ENCODE measurements at regions not wholly inside any gene's neighbourhood (a gene's known extent, or its start where the extent isn't known, plus 50 kb on each side); places are given as distances from the start of the nearest gene placed in this dataset.

GRCh38 chr2:239586651-239587310 lies 186.0 kb upstream of the HDAC4 start:
- in situ Hi-C loops (cut with HindIII; ENCODE audit: low sequenced_read_pairs), result no loop called here

GRCh38 chr2:239585422-239585821 lies 184.6 kb upstream of the HDAC4 start:
- in situ Hi-C loops (cut with HindIII; ENCODE audit: low sequenced_read_pairs), result no loop called here

DNA sequence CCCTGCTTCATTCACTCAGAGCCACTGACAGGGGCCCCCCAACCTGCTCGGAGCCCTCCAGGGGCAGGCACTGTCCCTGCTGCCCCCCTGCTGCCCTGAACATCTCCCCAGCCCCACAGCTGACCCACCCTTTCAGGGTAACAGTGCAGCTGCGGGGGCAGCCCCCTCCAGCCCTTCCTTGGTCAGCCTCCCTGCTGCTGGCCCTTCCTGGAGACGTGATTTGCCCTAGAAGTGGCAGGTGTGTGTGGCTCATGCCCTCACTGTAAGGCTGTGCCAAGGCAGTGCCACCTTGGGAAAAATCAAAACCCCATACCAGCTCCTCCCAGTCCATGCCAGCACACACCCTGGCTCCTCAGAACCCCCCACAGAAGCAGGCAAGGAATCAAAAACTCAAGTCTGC lies 184.2 kb upstream of the HDAC4 start:
- in situ Hi-C loops (cut with HindIII; ENCODE audit: low sequenced_read_pairs), result no loop called here

GRCh38 chr2:239583879-239584859 lies 183.3 kb upstream of the HDAC4 start:
- in situ Hi-C loops (cut with HindIII; ENCODE audit: low sequenced_read_pairs), result no loop called here

GRCh38 chr2:239583171-239583878 lies 182.5 kb upstream of the HDAC4 start:
- in situ Hi-C loops (cut with HindIII; ENCODE audit: low sequenced_read_pairs), result no loop called here

DNA sequence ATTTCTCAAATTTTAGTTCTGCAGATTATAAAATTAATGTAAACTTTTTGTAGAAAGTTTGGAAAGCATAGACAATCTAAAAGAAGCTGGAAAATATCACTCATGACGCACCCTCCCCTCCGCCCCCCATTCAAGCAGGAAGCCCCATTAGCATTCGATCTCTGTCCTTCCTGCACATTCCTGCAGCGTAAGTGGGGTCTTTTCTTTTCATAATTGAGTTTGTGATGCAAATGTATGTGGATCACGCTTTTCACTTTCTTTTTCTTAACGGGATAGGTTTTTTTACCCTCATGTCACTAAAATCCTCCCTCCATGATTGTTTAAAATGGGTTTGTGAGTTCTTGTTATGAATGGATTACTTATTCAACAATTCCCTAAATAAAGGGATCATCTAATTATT lies 181.7 kb upstream of the HDAC4 start:
- in situ Hi-C loops (cut with HindIII; ENCODE audit: low sequenced_read_pairs), result no loop called here

DNA sequence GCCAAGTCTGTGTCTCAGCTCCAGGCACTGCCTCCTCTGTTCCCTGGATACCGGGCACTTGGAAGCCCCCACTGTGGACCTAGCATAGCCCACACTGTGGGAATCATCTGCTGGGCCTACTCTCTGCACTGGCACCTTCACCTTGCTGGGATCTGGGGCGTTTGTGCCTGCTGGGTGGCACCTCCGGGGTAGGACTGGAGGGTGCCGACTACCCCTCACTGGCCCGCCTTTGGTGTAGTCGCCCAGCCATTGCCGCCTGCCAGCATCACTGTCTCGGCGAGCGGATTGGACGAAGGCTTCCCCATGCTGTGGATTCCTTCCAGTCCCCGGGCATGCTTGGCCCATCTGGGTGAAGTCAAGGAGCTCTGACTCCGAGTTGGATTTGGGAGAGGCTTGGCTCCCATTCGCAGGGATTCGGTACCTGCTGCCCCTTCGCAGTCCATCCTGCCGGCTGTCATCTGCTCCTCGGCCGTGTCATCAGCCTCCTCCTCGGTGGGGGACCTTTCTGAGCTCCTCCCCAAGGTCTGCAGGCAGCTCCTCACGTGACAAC lies 180.6 kb upstream of the HDAC4 start:
- in situ Hi-C loops (cut with HindIII; ENCODE audit: low sequenced_read_pairs), result no loop called here

DNA sequence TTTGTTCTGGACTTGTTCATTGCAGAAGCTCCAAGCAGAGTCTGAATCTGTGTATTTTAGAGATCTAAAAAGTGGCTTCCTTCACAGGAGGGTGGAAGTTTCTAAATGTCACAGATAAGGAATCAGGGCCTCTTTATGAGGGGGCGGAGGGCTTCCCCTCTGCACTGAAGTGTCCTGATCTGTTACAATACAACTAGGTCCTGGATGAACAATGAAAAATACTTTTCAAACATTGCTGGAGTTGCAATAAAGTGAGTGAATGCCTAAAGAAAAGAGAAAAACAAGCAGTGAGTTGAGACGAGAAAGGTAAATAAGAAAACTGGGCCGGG lies 179.3 kb upstream of the HDAC4 start:
- in situ Hi-C loops (cut with HindIII; ENCODE audit: low sequenced_read_pairs), result no loop called here

GRCh38 chr2:239579524-239580198 lies 178.8 kb upstream of the HDAC4 start:
- in situ Hi-C loops (cut with HindIII; ENCODE audit: low sequenced_read_pairs), result no loop called here

- in situ Hi-C loops (cut with HindIII; ENCODE audit: low sequenced_read_pairs), result no loop called here
These were observed 178.3 kb upstream of the HDAC4 start for GRCh38 chr2:239579081-239579480.

GRCh38 chr2:239578381-239578780 lies 177.6 kb upstream of the HDAC4 start:
- in situ Hi-C loops (cut with HindIII; ENCODE audit: low sequenced_read_pairs), result no loop called here

- in situ Hi-C loops (cut with HindIII; ENCODE audit: low sequenced_read_pairs), result no loop called here
These were observed 177.1 kb upstream of the HDAC4 start for GRCh38 chr2:239577935-239578334.

DNA sequence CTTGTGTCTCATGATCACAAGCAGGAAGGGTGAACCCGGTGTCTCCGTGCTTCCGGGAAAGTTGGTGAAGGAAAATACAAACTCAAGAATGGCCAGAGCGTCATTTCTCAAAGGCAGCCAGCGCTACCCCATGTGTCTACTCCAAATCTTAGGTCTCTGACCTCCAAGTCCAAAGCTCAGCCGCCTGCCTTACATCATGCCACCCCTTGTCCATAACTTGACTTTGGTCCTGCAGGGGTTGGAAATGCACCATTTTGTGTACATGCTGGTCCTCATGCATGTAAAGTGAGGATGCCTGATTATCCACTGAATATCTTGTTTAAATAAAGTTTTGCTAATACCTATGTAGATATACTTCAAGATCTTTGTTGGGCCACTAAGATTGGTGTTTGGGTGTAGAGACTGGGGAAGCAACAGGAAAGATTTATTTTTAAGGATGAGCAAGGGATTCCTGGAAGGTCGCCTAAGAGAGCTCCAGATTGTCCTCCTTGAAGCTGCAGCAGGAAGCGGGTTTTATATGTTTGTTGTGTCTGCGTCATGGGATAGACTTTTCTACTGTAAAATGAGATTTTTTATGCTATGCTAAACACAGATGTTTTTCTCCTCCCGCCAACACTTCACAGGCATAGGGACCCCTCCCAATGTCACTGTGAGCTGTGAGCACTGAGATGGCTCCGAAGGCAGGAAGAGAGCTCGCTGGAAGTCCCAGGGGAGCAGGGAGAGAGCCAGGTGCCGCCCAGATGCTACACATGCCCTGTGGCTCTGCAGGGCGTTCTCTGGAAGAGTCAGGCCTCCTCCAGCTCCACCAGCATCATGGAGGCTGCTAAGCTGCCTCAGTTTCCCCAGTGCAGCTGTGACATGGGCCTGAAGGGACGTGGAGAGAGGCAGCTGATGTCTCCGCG lies 176.2 kb upstream of the HDAC4 start:
- in situ Hi-C loops (cut with HindIII; ENCODE audit: low sequenced_read_pairs), result no loop called here

DNA sequence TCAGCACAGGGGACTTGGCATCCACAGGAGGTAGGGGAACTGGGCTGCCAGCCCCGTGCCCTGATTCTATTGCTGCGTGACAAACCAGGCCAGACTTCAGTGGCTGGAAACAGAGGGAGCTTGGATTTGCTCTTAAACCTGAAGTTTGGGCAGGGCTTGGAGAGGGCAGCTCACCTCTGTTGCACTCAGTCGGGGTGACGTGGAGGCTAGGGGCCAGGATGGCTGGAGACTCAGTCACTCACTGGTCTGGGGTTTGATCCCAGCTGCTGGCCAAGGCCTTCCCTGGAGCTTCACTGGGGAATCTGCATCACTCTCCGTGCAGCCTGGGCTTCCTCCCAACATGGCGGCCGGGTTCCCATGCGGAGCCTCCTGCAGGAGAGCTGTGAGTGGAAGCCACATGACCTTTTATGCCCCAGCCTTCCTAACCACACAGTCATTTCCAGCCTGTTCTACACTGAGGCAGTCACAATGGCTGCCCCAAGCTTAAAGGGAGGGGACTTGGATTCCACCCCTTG lies 175.2 kb upstream of the HDAC4 start:
- in situ Hi-C loops (cut with HindIII; ENCODE audit: low sequenced_read_pairs), result no loop called here

DNA sequence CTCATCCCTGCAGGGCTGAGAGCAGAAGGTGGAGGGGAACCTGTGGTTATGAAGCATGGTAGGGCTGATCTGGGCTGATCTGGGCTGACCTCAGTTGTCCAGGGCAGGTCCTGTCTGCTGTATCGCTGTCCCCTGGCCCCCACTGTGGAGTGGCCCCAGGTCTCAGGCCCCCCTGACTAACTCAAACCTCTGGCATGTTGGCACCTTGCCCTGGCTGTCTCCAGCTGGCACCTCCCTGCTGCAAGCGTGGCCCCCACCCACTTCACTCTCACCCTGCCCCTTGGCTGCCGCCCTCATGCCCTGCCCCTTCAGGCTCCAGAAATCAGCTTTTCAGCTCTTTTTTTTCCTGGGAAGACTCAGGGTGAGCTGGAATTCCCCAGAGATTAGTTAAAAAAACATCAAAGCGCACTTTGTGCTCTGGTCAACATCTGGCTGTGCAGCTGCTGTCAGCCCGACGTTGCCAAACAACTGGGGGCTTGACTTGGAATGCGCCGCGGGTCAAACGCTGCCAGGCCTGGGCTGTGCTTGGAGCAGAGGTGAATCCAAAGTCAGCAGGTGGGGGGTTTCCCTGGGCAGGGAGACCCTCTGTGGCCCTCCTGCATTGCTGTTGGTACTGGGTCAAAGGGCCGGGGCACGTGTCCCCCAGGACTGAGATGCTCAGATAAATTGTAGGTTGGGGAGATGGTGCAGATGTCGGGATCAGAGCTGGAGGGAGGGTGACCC lies 173.8 kb upstream of the HDAC4 start:
- in situ Hi-C loops (cut with HindIII; ENCODE audit: low sequenced_read_pairs), result no loop called here

GRCh38 chr2:239574054-239574433 lies 173.2 kb upstream of the HDAC4 start:
- in situ Hi-C loops (cut with HindIII; ENCODE audit: low sequenced_read_pairs), result no loop called here

DNA sequence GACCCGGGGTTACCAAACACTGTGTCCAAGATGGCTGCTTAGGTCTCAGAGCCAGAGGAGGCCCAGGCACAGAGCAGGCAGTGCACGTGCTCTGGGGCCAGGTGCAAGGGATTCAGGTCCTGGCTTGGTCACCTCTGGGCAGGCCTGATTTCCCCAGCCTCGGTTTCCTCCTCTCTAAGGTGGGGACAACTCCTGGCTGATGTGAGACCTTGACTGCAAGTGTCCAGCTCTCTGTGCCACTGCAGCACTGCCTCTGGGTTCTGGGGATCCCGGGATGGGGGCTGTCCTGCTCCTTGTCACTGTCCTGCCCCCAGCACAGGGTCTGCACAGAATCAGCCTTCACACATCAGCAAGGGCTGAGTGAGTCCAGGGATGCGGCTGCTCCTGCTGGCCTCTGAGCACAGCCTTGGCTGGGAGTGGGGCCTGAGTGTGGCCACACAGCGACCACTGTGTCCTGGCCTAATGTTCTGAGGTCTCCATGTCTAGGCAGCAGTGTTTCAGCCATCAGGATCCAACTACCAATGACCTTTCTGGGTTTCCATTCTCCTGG lies 170.2 kb upstream of the HDAC4 start:
- in situ Hi-C loops (cut with HindIII; ENCODE audit: low sequenced_read_pairs), result no loop called here

- in situ Hi-C loops (cut with HindIII; ENCODE audit: low sequenced_read_pairs), result no loop called here
These were observed 169.6 kb upstream of the HDAC4 start for GRCh38 chr2:239570216-239570925.
